HG02885 (cell line): ENCODE measurements at regions not wholly inside any gene's neighbourhood (a gene's known extent, or its start where the extent isn't known, plus 50 kb on each side); places are given as distances from the start of the nearest gene placed in this dataset.

Source experiments
- ATAC-seq: cut with Tn5 transposase; IDR thresholded peaks from one replicate; pipeline ENCODE4 v1.9.1; 2021; ENCODE audit warnings: mild to moderate bottlenecking; ENCODE audit not compliant: unreplicated experiment, poor library complexity

- ATAC-seq = no peak
Measured at GRCh38 chr6:132244744-132245143, 156.5 kb downstream of the MOXD1 start.

- no peak for ATAC-seq
Measured at GRCh38 chr6:132236744-132237143, 164.5 kb downstream of the MOXD1 start.

- no peak for ATAC-seq
Measured at GRCh38 chr6:132236281-132236680, 165.0 kb downstream of the MOXD1 start.

DNA sequence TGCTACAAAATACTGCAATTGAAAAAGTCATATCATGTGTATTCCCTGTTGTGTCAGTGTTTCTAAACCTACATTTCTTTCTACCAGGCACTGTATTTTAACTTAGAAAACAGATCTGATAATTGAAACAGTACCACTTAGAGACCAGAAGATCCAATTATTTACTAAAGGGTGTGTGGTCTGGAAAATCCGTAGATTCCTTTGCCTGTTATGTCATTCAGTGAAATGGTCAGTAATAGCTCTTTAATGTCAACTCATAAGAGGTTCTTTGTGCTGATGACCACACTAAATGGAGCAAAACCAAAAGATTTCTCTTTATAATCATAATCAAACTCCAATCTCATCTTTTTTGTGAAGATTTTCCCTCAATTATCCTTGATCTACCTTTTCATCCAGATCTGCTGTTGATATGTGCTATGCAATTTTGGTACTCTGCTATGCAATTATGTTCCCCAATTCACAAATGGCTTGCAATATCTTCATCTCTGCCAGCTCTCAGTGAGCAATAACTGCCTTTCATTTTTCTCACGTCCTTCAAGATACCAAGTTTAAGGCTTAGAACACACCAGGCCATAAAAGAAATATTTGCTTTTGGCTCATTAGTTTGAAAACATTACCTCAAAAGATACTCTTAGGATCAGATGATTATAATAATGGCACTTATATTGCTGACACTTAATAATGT, 165.5 kb downstream of the MOXD1 start:
- ATAC-seq = no peak

DNA sequence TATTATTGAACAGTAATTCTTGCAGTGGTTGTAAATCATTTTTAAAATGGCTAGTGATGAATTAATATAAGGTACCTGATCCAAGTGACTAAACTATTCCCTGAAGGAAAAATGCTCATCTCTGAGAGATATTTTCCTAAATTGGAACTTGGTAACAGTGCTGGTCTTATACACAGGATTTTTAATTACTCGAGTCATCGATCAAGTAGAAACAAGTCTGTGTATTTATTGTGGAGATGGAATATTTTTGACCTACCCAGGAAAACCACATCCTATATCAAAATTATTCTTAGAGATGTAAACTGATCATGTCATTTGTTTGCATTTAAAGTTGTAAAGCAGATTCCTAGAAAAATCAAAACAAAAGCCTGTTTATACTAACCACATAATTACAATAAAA, 166.9 kb downstream of the MOXD1 start:
- ATAC-seq = no peak

DNA sequence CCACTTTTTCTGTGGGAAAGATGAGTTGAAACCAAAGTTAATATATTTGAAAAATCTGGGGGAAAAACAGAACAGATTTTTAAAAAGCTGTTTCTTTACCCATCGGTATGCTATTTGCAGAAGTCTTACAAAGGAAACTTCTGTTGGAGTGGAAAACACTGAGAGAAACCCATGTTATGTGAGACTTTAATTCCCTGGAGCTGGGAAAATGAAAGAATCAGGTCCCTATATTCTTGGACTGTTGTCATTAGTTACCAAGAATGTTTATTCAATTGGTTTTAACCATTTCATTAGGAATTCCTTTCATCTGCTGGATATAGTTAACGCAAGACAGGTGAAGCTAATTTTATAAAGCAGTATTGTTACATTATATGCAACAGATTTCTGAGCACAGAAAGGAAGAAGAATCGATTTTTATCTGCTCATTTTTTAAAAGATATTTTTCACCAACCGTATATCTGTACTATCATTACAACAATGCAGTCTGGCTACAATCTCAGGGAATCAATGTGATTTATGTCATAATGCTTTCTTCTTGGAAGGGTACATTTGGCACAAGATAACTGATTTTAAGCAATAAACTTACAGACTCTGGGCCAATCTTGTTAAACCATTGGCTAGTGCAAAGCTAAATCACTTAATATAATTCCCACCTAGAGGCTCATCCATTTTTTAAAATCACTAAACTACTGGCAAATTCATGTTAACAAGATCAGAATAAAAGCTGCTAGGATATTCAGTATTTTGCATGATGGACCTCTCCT, 170.0 kb downstream of the MOXD1 start:
- no peak for ATAC-seq

DNA sequence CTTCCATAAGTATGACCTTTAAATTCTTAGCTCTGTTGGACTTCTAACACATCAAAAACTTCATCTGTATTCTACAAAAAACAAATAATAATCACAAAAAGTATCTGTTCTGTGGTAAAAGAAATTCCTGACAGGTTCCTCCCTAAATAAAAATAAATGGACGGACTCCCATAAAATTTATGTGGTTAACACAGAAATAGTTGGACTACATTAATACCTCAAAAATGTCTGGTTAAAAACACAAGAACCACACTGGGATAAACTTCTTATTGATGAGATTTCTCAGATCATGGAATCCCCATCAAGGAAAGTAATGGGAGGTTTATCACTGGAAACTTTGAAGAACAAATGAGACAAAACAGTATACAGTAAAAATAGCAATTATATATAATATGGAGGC, 172.4 kb downstream of the MOXD1 start:
- no peak for ATAC-seq

DNA sequence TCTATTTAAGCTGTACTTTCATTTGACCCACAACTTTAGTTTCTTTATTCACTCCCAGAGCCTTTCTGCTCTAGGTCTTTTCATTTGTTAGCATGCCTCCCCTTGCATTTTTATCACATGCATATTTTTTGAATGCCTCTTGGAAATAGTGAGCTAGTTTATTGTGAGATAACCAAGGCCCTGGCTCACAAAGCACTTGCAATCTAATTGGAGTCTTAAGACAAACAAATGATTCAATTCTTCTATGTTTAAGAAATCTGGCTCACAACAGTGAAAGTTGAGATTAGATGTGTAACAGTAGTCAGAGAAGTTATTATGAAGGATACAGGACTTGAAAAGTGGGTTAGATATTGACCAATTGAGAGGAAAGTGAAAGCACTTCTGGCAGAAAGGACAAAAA, 173.4 kb downstream of the MOXD1 start:
- no peak for ATAC-seq

GRCh38 chr6:132224943-132225342, 176.3 kb downstream of the MOXD1 start:
- no peak for ATAC-seq

- ATAC-seq = no peak
Measured at GRCh38 chr6:132220800-132221199, 180.5 kb downstream of the MOXD1 start.

DNA sequence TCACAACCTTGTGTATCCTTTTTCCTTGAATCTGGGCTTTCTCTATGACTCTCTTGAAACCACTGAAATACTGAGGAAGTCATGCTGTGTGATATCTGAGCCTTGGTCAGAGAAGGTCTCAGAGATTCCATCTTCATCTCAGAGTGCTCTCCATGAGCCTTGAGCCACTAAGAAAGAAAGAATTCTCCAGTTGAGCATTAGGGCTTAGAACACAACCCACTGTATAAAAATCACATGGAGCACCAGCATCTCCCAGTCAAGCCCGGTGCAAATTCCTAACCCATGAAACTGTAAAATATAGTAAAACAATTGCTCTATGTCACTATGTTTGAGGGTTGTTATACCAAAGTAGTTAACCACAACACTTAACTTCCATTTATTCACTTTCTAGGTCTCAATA, 181.4 kb downstream of the MOXD1 start:
- no peak for ATAC-seq

- ATAC-seq = peak; percentile 59
Measured at GRCh38 chr6:132218059-132218696, 183.1 kb downstream of the MOXD1 start.

DNA sequence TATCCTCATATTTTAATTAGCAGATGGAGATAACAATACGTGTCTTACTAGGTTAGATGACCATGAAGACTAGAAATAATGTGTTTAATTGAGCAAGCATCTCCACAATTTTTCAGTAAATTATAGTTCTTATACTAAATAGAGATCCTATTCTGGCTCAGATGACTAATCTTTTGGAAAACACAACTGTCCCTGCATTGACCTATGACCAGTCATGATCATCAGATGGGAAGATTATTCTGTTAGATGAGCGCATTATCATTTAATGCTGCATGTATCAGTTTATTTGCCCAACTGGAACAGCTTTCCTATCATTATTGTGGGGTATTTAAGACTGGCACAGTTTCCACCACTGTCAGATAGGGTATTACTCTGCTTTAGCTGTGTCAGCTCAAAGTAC, 185.5 kb downstream of the MOXD1 start:
- no peak for ATAC-seq

DNA sequence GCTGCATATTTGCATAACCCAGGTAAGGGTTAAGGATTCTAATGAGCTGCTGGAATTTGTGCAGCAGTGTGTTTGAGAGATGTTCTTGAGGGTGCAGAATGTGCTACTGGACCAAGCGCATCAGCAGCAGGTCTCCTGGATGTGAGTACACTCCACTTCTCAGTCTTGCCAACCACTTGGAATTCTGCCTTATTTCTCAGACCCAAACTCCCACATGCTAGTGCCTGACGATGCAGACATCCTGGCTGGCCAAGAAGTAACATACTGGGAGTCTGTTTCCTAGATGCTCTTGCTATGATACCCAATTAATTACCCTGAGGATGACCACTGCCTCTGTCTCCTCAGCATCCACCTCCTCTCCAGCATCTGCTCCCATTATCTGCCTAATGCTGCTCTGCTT, 186.6 kb downstream of the MOXD1 start:
- ATAC-seq = no peak

GRCh38 chr6:132213732-132214131, 187.5 kb downstream of the MOXD1 start:
- ATAC-seq = no peak

GRCh38 chr6:132213191-132213590, 188.1 kb downstream of the MOXD1 start:
- ATAC-seq = no peak

DNA sequence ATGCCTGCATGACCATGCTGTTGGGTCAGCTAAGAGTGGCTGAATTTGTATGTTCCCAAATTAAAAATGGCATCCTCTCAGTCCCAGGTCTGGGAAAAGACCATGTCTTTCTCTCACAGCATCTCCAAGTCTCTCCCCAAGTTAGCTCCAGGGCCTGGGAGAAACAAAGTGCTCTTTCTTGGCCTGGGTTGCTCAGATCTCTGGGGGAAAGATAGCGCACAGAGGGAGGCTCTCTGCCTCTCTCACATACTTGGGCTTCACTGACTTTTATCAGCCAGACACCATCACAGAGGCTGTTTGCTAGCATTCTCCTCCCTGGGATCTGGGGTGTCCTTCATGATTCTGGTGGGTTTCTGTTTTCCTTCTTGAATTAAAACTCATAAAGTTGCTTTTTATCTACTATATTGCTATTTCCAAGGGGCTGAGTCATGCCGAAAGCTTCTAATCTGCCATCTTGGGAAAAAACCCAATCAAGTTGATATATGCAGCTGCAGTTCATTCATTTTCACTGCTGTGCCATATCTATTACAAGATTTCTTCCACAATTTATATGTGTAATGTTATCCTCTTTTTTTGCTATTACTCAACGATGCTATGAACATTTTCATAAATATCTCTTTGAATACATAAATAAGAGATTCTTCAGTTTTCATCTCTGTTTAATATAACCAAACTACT, 190.2 kb downstream of the MOXD1 start:
- ATAC-seq = no peak

DNA sequence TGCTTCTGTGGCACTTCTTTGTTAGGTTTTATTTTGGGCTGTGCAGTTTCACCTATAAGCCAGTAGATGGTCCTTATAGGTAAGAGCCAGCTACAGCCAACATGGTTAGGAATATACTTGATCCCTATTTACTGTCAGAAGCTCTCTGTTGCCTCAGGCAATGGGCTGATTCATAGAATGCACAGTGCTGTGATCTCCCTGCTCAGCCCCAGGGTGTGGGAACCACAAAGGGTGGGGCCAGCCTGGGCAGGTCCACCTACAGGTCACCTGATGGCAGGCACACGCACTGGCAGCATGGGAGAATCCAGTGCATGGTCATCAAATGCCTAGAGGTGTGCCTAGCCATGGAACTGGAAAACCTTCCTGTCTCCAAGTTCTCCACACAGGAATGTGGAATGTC, 191.9 kb downstream of the MOXD1 start:
- no peak for ATAC-seq

DNA sequence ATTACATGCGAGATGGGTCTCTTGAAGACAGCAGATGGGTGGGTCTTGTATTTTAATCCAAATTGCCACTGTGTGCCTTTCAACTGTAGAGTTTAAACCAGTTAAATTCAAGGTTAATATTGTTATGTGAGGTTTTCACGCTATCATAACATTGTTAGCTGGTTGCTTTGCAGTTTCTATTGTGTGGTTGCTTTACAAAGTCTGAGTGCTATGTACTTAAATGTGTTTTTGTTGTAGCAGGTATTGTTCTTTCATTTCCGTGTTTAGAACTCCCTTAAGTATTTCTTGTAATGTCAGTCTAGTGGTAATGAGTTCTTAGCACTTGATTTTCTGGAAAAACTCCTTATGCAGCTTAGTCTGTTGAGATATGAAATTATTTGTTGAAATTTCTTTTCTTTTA, 193.3 kb downstream of the MOXD1 start:
- no peak for ATAC-seq

GRCh38 chr6:132205946-132206345, 195.3 kb downstream of the MOXD1 start:
- no peak for ATAC-seq

GRCh38 chr6:132204591-132204990, 196.7 kb downstream of the MOXD1 start:
- no peak for ATAC-seq
